ENCODE measurements at regions not wholly inside any gene's neighbourhood (a gene's known extent, or its start where the extent isn't known, plus 50 kb on each side); places are given as distances from the start of the nearest gene placed in this dataset.

DNA sequence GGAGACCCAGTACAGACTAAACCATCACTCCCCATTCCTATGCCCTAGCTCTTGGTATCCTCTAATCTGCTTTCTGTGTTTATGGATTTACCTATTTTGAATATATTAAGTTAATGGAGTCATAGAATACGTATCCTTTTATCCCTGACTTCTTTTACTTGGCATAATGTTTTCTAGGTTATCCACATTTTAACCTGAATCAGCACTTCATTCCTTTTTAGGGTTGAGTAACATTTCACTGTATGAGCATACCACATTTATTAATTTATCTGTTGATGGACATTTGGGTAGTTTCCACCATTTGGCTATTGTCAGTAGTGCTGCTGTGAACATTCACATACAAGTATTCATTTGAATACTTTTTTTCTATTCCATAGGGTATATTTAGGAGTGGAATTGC, 157.3 kb upstream of the CTNNA2 start:
- no peak for DNase-seq (ENCODE audit: low spot score)

DNA sequence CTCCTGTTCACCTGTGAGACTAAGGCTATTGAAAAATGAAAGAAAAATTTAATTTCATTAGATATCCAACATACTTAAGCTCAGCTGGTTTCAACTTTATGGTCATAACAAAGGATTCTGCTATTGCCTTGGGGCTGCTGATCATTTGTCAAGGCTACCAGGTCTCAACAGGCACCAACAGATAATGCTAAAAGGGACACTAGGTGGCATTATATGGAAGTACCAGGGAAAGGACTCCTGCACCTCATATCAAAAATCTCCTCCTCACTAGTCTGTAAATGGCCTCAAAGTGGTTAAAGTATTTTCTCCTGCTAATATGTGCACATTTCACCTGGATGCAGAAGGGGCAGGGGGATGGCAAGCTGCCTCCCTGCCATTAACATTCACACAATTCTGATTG, 167.9 kb upstream of the REG3A start:
- no peak for DNase-seq (ENCODE audit: low spot score)

DNA sequence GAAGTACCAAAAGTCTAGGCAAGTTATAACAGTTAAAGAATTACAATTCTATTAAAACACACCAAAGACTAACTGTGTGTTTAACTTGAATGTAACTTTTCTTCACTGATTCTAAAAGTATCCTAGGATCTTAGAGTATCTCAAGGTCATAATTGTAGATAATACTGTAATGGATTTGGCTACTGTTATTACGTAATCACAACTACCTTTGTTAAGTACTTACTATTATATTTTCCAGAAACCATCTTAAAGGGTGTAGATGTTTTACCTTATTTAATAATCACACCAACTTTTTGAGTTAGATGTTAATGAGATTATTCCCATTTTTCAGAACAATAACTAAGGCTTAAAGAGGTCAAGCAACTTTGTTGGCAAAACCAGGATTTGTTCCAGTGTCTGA, 161.3 kb upstream of the REG3A start:
- DNase-seq (ENCODE audit: low spot score), result no peak

DNA sequence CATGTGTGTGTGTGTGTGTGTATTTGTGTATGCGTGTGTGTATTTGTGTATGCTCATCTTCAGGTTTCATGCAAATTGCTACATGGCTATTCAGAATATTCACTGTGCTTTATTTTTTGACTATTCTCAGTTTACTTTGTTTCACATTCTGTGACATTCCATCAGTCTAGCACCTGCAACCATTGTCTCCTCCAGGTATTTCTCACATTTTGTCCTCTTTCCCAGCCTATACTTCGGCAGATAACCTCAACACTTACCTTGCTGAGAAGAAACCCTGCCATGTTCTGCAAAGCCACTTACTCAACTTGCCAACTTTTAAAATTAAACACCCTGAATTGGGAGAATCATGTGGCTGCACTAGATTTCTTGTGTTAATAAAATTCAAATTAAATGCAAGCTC, 135.4 kb upstream of the REG3A start:
- DNase-seq (ENCODE audit: low spot score), result no peak

DNA sequence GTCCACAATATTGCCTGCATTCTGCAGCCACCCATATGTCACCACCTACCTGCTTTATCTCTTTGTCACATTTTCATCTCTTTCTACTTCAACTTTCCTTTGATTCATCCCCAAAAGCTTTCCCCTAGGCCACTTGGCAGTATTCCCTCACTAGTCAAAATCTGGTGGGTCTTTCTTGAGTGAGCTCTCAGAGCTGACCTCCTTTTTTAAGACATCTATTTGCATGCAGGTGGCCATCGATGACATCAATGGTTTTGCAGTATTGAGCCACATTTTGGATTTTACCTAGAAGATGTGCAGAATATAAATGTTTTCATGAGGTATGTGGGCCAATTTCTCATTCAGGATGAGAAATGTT, 133.4 kb upstream of the REG3A start:
- no peak for DNase-seq (ENCODE audit: low spot score)

DNA sequence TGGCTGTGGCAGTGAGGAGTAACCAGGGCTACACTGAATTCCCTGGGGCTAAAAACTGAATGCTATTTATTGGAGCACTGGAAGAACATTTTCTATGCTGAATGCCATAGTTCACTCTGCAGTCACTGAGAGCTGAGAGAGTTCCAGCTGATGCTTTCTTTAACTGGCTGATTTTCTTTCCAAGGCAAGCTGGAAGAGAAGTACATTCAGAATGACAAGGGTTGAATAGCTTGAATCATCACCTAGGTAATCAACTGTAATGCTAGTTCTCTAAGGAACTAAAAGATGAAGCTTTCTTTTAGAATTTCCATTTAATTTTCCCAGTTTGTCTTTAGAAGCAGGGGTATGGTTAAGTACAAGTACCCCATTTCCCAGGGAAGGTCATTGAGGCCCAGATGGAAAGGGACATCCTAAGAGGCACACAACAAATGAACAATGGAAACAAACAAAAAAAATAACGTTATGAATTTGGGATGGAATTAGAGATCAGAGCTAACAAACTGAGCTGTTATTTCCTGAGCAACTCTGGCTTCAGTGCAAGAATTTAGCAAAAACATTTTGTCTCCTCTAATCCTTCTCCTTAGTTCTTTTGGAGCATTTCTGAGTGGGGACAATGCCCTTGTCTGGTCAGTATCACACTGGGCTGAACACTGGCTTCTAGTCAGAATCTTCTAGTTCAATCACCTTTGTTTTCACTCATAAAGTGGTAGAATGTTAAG, 132.8 kb upstream of the REG3A start:
- DNase-seq (ENCODE audit: low spot score), result no peak

DNA sequence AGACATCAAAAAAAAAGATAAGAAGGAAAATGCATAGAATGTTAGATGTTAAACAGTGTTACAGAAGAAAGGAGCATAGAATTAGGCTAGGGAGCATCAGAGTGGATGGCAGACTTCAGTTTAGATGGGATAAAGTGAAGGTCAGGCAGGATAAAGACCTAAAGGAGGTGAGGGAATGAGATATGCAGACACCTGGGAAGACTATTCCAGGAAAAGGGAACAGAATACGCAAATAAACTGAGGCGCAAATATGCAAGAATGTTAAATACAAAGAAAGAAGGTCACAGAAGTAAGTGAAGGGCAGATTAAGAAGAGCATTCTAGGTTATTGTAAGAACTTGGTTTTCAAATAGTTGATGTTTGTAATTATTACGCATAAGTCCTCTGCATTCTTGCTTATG, 116.3 kb upstream of the REG3A start:
- DNase-seq (ENCODE audit: low spot score), result no peak

DNA sequence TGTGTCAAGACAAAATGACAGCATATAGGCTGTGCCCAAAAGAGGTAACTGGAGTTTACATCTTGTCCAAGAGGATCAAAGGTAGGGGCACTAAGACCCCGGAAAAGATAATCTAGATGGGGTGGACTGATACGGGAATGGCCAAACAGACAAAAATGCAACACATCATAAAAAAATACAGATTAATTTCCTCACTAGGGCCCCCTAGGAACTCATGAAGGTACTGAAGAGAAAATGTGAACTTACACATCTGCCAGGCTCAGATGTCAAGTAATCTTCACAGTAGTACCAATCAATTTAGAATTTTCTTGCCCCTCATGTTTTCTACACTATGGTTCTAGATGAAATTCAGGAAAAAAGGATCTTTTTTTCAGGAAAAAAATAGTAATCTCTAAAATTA, 115.6 kb upstream of the REG3A start:
- no peak for DNase-seq (ENCODE audit: low spot score)

DNA sequence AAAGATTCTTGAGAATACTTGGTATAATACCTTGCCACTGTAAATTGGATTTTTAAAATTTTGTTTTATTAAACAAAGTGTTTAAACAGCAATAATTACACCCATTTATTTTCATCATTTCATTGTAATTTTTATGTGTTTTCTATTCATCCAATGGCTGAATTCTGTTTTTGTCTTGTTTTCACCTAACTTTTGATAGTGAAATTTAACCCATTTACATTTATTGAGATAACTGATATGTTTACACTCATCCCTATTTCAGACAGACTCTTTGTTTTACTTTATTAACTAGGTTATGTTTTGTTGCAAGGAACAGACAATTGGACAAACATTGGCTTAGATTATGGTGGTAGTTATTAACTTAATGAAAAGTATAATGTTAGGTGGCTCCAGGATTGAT, 113.1 kb upstream of the REG3A start:
- DNase-seq (ENCODE audit: low spot score), result no peak

DNA sequence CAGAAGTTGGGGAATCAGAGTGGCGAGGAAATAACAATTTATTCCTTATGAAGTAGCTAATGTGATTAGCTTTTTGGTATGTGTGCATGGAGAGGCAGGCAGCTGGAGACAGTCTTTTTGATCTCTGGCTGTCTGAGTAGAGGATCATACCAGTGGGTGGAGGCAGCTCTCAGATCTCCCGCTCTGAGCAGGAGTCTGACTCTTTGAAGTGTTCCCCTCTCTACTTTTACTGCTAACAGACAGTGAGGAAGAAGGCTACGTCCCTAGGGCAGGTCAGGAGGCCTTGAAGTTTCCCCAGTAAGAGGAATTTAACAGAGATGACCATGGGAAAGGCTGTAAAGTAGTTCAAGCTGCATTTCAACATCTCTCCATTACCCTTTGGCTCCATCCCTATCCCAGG, 111.9 kb upstream of the REG3A start:
- no peak for DNase-seq (ENCODE audit: low spot score)

DNA sequence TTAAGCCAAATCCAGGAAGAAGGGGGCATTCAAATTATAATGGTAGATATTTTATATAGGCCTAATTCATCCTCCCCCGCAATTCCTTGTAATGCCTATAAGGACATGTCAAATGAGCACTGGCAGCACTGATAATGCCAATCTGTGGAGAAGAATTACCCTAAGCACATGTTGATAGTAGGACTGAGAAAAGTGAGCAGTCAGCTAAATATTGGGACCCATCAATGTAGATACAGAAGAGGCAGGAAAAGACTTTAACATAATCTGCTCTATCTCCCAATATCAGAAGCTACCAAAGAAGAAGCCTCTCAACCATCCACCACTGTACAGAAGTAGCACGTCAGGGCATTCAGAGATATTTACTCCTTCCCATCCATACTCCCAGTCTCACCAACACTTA, 101.3 kb upstream of the REG3A start:
- DNase-seq (ENCODE audit: low spot score), result no peak

DNA sequence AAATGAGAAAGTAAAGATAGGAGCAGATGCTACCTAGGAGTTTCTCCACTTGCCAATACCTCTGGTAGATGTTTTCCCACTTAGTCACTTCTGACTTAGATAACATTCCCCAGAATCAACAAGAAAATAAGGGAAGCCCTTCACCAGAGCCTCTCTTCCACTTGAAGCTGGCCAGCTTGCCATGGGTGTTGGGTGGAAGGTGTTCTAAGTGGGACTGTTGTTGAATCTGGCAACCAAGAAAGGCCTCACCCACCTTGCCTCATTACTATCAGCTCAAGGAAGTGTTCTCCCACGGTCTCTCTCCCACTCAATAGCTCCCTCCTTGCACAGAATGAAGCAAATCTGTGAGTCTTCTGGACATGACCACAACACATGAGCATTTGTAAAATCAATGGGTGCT, 100.4 kb upstream of the REG3A start:
- DNase-seq (ENCODE audit: low spot score), result no peak

DNA sequence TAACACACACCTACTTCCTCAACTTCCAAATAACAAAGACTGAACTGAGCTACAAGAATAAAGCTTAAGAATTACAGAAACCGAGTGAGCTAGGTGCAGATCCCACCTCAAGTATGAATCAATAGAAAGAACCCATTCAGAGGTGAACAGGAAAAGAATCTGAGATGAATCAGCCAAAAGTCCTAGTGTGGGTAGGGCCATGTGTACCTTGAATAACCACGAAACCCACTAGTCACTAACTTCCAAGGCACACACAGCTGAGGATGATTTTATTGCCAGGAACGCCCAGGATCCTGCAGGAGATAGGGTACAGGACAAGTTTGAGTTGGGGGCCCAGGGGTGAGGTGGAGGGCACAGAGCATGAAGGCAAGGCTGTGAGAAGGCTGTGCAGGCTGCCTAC, 99.7 kb upstream of the REG3A start:
- no peak for DNase-seq (ENCODE audit: low spot score)

DNA sequence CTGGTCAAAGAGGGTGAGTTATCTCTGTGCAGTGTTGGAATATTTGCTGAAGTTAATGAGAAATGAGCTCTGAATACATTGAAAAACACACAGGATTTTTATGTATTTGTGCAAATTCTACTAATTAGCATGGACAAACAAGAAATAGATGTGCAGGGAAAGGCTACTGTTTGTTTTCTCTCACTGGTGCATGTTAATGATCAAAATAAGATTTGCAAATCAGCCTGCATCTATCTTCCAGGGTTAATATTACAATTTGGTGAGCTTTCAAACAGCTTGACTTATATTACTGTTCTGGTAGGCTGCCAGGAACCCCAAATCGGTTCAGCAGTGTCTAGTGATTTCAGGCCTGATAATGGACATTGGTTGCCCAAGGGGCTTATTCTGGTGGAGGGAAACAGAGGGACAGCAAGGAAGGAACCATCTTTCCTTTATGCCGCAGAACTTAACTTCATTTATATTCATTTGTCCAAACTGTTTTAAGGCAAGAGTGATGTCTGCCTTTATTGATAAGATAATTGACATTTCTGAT, 93.8 kb upstream of the REG3A start:
- DNase-seq (ENCODE audit: low spot score), result no peak

DNA sequence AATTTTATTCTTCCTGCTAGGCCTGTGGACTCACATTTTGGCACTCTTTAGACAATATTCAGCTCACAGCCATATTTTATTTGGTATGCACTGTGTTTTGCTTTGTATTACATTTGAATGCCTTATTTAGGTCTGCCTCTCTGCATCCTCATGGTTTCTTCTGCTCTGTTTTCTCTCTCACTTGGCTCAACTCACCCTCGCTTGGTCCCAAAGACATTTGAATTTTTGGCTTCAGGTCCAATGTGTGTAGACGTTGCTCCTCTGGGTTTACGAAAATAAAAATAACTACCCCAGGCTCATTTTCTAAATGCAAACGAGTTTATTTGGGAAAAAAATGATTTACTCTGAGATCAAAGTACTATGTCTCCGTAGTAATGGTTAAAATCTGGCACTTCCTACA, 91.1 kb upstream of the REG3A start:
- DNase-seq (ENCODE audit: low spot score), result no peak

DNA sequence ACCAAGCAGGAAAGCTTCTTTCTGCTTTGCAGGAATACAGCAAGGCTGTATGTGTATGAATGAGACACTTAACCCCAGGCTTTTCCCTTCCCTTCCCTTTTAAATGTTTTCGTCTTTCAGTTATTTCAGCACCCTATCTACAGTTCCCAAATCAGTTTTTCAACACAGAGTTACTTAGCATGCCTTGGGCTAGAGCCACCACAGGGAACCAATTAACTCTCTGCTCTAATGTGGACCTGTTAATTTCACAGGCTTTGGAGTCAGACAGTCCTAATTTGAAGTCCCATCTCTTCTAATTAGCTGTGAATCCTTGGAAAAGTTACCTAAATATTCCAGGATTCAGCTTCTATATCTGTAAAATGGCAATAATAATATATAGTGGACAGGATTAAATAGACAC, 89.2 kb upstream of the REG3A start:
- DNase-seq (ENCODE audit: low spot score), result no peak

DNA sequence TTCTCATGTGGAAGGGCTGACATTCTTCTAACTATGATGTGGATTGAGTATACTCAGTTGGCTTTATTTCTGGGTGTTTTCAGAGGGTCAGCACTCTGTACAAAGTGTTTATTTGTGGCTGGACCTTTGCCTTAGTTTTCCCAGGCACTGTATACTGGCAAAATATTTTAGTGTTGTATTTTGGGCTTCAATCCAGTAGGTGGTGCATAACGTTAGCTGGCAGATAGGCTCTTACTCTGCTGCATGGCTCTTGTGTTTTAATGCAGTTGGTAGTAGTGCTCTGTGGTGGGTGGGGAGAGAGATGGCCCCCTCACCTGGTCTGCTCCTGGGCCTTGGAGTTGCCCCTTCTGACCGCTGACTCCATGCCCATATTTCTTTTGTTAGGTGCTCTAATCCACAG, 75.6 kb upstream of the REG3A start:
- DNase-seq (ENCODE audit: low spot score), result no peak

DNA sequence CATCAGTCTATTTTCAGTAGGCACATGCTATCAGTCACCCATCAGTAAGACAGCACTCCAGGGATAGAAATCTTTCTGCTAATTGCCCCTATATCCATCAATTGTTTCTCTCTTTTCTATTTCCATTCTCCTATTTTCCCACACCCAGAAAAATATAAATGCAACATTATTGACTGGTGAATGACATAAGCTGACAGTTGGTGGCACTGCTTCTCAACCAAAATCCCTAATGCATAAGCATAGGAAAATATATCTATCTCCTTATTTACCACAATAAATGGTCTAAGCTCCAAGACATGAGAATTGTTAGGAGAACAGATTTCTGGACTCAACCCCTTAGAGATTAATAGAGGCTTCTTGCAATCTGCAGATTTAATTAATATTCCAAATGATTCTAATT, 64.0 kb upstream of the REG3A start:
- no peak for DNase-seq (ENCODE audit: low spot score)

DNA sequence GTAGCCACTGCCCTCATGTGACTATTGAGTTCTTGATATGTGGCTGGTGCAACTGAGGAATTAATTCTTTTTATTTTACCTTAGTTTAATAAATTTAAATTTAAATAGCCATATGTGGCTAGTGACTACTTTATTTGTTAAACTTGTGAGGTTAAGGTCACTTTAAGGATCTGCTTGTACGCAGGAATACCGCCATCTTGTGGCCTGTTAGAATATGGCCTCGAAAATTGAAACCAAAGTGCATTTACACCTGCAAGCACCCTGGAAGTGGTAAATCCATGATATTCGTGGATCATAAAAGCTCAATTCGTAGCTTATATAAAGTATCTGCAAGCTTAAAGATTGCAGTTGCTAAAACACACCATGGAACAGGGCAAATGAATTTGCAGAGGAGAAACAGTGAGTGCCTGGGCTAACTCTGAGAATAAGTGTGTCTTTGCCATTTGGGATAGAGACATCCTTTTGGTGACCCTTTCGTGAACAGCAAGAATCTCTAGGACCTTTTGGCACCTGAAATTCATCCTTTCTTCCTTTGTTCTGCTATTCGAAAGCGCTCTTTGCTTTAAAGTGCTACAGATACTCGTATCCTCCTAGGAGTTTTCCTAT, 59.9 kb upstream of the REG3A start:
- peak; percentile 45 for DNase-seq (ENCODE audit: low spot score)

DNA sequence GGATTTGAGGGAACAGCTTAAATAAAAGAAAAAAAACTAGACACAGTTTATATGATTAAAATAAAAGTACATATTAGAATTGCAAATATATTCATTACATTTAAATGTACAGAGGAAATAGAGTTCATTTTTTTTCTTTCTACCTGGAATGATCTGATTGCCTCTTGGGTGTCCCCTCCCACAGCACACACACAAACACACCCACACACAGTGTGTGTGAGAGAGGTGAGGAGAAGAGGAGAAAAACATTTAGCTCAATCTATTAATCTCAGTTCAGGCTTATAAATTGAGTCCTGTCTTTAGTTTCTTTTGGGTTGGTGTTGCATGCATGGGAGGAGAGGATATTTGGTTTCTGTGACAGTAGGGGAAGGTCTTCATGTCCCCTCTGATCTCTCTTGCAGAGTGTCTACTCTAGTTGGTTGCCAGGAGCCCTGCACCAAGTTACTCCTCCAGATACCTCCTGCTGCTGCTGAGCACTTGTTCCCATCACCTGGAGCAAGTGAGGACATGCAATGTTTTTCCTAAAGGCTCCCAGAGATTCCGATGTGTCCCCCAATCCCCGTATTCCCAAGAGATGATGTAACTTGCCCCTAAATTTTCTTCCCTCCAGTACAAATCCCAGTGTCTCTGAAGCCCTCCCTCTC, 50.8 kb upstream of the REG3A start:
- no peak for DNase-seq (ENCODE audit: low spot score)
